GM12873 (cell line): ENCODE measurements at regions not wholly inside any gene's neighbourhood (a gene's known extent, or its start where the extent isn't known, plus 50 kb on each side); places are given as distances from the start of the nearest gene placed in this dataset.

Experiments used
- CTCF ChIP-seq: IDR thresholded peaks from 2 replicates; pipeline ENCODE4 v1.5.1; 2012; ENCODE audit warnings: low read depth, mild to moderate bottlenecking, moderate library complexity, low read length, control low read depth; ENCODE audit not compliant: insufficient read depth; ENCODE audit errors: missing control alignments

- no peak for TF ChIP-seq CTCF
These were observed 57.9 kb upstream of the AJAP1 start for GRCh38 chr1:4596486-4596885.

GRCh38 chr1:4597020-4597419, 57.4 kb upstream of the AJAP1 start:
- no peak for TF ChIP-seq CTCF

- no peak for TF ChIP-seq CTCF
These were observed 55.8 kb upstream of the AJAP1 start for GRCh38 chr1:4598561-4598960.

GRCh38 chr1:4599521-4599920, 54.9 kb upstream of the AJAP1 start:
- no peak for TF ChIP-seq CTCF

- no peak for TF ChIP-seq CTCF
These were observed 54.4 kb upstream of the AJAP1 start for GRCh38 chr1:4599951-4600481.

- TF ChIP-seq CTCF: no peak
These were observed 53.6 kb upstream of the AJAP1 start for GRCh38 chr1:4600615-4601460.

- no peak for TF ChIP-seq CTCF
These were observed 52.5 kb upstream of the AJAP1 start for GRCh38 chr1:4601941-4602340.
